ENCODE measurements at regions not wholly inside any gene's neighbourhood (a gene's known extent, or its start where the extent isn't known, plus 50 kb on each side); places are given as distances from the start of the nearest gene placed in this dataset.

DNA sequence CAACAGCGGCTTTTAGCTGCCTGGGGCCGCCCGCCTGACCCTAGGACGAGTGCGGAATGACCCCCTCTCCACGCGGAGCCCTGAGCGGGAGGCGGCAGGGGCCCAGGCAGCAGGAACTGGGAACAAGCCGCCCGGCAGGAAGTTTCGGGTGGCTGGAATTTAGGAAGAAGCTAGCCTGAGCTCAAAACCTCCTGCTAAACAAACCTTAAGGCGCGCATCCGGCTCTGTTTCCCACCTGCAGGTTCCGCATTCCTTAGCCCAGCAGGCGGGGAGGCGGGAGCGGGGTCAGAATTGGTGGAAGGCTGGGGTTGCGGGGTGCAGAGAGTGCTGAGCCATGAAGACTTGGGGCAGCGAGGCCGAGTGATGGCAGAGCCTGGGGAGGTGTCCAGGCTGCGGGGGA lies 813.9 kb downstream of the KCNJ18 start:
- H3F3A ChIP-seq (ENCODE audit: insufficient read depth, low read length, poor library complexity, severe bottlenecking) = no peaks in the 10 kb centered on the region
- no peaks in the 10 kb centered on the region for H3K27me3 ChIP-seq (ENCODE audit: insufficient read depth, low read depth, low read length)
- no peaks in the 10 kb centered on the region for H3K36me3 ChIP-seq (ENCODE audit: insufficient read depth, low read length)
- no peaks in the 10 kb centered on the region for H3K79me2 ChIP-seq (replicated peaks; ENCODE audit: insufficient read depth, low read length)
- no peak overlapping the region for H3K4me3 ChIP-seq (ENCODE audit: low read length)
- H4K20me1 ChIP-seq (ENCODE audit: insufficient read depth) = no peaks in the 10 kb centered on the region
- H3K9ac ChIP-seq (ENCODE audit: low read length) = no peak overlapping the region
- peaks cover 13% of the 10 kb centered on the region for H3K9me3 ChIP-seq (ENCODE audit: low read length)
- no peaks in the 10 kb centered on the region for H3K9me2 ChIP-seq (ENCODE audit: insufficient read depth, low read length)
- no peak overlapping the region for H2AFZ ChIP-seq (ENCODE audit: low read depth, low read length)
- TF ChIP-seq RAD21 (conservative IDR thresholded peaks at IDR 0.05) (no peak), SMC3 (conservative IDR thresholded peaks at IDR 0.05; ENCODE audit: poor library complexity) (no peak), EZH2 (IDR thresholded peaks at IDR 0.05; ENCODE audit: borderline replicate concordance, insufficient read depth, low read length, poor library complexity, severe bottlenecking) (no peak), MXI1 (conservative IDR thresholded peaks at IDR 0.05; ENCODE audit: poor library complexity, severe bottlenecking) (no peak), TAF1 (IDR thresholded peaks at IDR 0.05; ENCODE audit: low read depth) (no peak), POLR2AphosphoS5 (IDR thresholded peaks at IDR 0.05) (no peak), EP300 (conservative IDR thresholded peaks at IDR 0.05; ENCODE audit: poor library complexity, severe bottlenecking) (no peak)
- TF ChIP-seq, protein P1, sequence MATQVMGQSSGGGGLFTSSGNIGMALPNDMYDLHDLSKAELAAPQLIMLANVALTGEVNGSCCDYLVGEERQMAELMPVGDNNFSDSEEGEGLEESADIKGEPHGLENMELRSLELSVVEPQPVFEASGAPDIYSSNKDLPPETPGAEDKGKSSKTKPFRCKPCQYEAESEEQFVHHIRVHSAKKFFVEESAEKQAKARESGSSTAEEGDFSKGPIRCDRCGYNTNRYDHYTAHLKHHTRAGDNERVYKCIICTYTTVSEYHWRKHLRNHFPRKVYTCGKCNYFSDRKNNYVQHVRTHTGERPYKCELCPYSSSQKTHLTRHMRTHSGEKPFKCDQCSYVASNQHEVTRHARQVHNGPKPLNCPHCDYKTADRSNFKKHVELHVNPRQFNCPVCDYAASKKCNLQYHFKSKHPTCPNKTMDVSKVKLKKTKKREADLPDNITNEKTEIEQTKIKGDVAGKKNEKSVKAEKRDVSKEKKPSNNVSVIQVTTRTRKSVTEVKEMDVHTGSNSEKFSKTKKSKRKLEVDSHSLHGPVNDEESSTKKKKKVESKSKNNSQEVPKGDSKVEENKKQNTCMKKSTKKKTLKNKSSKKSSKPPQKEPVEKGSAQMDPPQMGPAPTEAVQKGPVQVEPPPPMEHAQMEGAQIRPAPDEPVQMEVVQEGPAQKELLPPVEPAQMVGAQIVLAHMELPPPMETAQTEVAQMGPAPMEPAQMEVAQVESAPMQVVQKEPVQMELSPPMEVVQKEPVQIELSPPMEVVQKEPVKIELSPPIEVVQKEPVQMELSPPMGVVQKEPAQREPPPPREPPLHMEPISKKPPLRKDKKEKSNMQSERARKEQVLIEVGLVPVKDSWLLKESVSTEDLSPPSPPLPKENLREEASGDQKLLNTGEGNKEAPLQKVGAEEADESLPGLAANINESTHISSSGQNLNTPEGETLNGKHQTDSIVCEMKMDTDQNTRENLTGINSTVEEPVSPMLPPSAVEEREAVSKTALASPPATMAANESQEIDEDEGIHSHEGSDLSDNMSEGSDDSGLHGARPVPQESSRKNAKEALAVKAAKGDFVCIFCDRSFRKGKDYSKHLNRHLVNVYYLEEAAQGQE (IDR thresholded peaks at IDR 0.05; ENCODE audit: borderline replicate concordance) = no peak
- TF ChIP-seq, protein P2, sequence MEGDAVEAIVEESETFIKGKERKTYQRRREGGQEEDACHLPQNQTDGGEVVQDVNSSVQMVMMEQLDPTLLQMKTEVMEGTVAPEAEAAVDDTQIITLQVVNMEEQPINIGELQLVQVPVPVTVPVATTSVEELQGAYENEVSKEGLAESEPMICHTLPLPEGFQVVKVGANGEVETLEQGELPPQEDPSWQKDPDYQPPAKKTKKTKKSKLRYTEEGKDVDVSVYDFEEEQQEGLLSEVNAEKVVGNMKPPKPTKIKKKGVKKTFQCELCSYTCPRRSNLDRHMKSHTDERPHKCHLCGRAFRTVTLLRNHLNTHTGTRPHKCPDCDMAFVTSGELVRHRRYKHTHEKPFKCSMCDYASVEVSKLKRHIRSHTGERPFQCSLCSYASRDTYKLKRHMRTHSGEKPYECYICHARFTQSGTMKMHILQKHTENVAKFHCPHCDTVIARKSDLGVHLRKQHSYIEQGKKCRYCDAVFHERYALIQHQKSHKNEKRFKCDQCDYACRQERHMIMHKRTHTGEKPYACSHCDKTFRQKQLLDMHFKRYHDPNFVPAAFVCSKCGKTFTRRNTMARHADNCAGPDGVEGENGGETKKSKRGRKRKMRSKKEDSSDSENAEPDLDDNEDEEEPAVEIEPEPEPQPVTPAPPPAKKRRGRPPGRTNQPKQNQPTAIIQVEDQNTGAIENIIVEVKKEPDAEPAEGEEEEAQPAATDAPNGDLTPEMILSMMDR (IDR thresholded peaks at IDR 0.05; ENCODE audit: poor library complexity, severe bottlenecking) = no peak
- no peak overlapping the region for H3K4me2 ChIP-seq (ENCODE audit: low read length)
- no peak overlapping the region for H3K27ac ChIP-seq (ENCODE audit: low read length)

DNA sequence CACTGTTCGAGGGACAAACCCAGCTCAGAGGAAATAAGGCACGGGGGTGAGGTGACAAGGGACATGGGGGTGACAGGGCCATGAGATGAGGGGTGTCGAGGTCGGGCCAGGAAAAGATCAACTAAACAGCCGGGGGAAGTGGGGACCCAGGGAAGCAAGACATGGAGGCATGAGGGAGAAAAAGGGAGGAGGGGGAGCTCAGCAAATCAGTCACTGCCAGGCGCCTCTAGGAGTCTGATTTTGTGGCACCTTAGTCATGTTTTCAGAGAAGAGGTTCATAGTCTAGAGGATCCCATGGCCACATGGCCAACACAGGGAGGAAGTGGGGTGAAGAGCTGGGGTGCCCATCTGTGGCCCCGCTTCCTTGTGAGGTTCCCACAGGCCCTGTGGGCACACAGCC lies 814.5 kb downstream of the KCNJ18 start:
- Histone ChIP-seq H3K9me3 (ENCODE audit: low read length) (peaks cover 13% of the 10 kb centered on the region), H3K4me2 (ENCODE audit: low read length) (no peak overlapping the region), H3K4me3 (ENCODE audit: low read length) (no peak overlapping the region), H3K36me3 (ENCODE audit: insufficient read depth, low read length) (no peaks in the 10 kb centered on the region), H3F3A (ENCODE audit: insufficient read depth, low read length, poor library complexity, severe bottlenecking) (no peaks in the 10 kb centered on the region), H4K20me1 (ENCODE audit: insufficient read depth) (no peaks in the 10 kb centered on the region), H2AFZ (ENCODE audit: low read depth, low read length) (no peak overlapping the region), H3K9me2 (ENCODE audit: insufficient read depth, low read length) (no peaks in the 10 kb centered on the region), H3K27ac (ENCODE audit: low read length) (no peak overlapping the region), H3K79me2 (replicated peaks; ENCODE audit: insufficient read depth, low read length) (no peaks in the 10 kb centered on the region), H3K27me3 (ENCODE audit: insufficient read depth, low read depth, low read length) (no peaks in the 10 kb centered on the region), H3K9ac (ENCODE audit: low read length) (no peak overlapping the region)
- no peak for TF ChIP-seq SMC3 (conservative IDR thresholded peaks at IDR 0.05; ENCODE audit: poor library complexity)
- TF ChIP-seq MXI1 (conservative IDR thresholded peaks at IDR 0.05; ENCODE audit: poor library complexity, severe bottlenecking) = no peak
- TF ChIP-seq TAF1 (IDR thresholded peaks at IDR 0.05; ENCODE audit: low read depth) = no peak
- TF ChIP-seq, protein P2 (IDR thresholded peaks at IDR 0.05; ENCODE audit: poor library complexity, severe bottlenecking) = no peak
- no peak for TF ChIP-seq RAD21 (conservative IDR thresholded peaks at IDR 0.05)
